ENCODE measurements at regions not wholly inside any gene's neighbourhood (a gene's known extent, or its start where the extent isn't known, plus 50 kb on each side); places are given as distances from the start of the nearest gene placed in this dataset.

- FAIRE-seq, result no peak
- DNase-seq (ENCODE audit: insufficient read length, low spot score), result no peak
- TF ChIP-seq CTCF (IDR thresholded peaks at IDR 0.05; ENCODE audit: insufficient read depth, missing control alignments), result no peak
These were observed 244.3 kb upstream of the APCDD1 start for GRCh38 chr18:10210057-10210633.

DNA sequence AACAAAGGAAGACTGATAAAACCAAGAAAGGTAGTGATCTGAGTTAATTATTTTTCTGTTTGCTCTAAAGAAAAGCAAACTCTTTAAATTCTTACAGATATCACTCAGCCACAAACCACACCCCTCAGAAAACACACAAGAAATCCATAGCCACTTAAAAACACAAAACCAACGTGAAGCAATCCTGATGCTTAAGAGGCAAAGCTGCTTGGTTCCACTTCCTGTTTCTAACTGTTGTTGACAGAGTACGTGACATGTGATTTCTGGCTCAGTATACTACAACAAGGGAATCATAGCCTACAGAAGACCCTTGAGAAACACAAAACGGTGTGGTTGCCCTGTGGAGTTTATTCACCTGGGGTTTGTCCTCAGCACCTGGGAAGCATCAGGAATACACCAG is 240.9 kb upstream of the APCDD1 start:
- DNase-seq (ENCODE audit: insufficient read length, low spot score), result no peak
- TF ChIP-seq CTCF (IDR thresholded peaks at IDR 0.05; ENCODE audit: insufficient read depth, missing control alignments), result no peak
- no peak for FAIRE-seq

DNA sequence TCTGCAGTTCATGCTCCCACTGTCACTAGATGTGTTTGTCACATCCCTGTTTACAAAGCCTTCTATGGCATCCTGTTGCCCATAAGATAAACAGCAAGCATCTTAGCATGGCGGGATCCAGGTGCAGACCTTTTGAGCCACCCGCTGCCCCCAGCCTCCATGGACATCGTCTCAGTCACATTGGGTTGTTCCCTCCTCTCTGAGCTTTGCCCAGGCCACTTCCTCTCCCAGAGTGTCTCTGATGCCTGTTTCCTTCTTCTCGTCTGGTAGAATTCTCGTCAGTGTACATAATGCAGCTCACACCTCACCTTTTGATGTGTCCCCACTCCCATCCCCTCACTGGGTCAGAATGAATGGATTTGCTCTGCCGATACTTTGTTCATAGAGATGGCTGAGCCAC is 239.0 kb upstream of the APCDD1 start:
- no peak for FAIRE-seq
- TF ChIP-seq CTCF (IDR thresholded peaks at IDR 0.05; ENCODE audit: insufficient read depth, missing control alignments), result no peak
- no peak for DNase-seq (ENCODE audit: insufficient read length, low spot score)

GRCh38 chr18:10216791-10217190 is 237.6 kb upstream of the APCDD1 start:
- no peak for DNase-seq (ENCODE audit: insufficient read length, low spot score)
- FAIRE-seq, result no peak
- no peak for TF ChIP-seq CTCF (IDR thresholded peaks at IDR 0.05; ENCODE audit: insufficient read depth, missing control alignments)

DNA sequence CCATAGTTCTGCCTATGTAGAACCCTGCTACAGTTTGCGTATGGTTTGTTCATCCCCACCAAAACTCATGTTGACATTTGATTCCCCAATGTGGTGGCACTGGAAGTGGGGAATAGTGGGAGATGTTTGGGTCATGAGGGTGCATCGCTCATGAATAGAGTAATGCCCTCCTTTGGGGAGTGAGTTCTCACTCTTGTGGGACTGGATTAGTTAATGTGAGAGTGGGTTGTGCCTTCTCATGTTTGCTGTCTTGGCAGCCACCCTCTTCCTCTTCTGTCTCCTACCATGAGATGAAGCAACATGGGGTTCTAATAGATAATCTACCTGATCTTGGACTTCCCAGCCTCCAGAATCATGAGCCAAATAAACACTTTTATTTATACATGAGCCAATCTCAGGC is 237.2 kb upstream of the APCDD1 start:
- DNase-seq (ENCODE audit: insufficient read length, low spot score) (no peak), FAIRE-seq (no peak)
- TF ChIP-seq CTCF (IDR thresholded peaks at IDR 0.05; ENCODE audit: insufficient read depth, missing control alignments), result no peak

- FAIRE-seq (no peak), DNase-seq (ENCODE audit: insufficient read length, low spot score) (no peak)
- no peak for TF ChIP-seq CTCF (IDR thresholded peaks at IDR 0.05; ENCODE audit: insufficient read depth, missing control alignments)
These were observed 229.1 kb upstream of the APCDD1 start for GRCh38 chr18:10225300-10225699.

GRCh38 chr18:10226971-10227370 is 227.5 kb upstream of the APCDD1 start:
- DNase-seq (ENCODE audit: insufficient read length, low spot score) (no peak), FAIRE-seq (no peak)
- TF ChIP-seq CTCF (IDR thresholded peaks at IDR 0.05; ENCODE audit: insufficient read depth, missing control alignments), result no peak

Data from D721Med (cell line).